ENCODE measurements at regions not wholly inside any gene's neighbourhood (a gene's known extent, or its start where the extent isn't known, plus 50 kb on each side); places are given as distances from the start of the nearest gene placed in this dataset.

DNA sequence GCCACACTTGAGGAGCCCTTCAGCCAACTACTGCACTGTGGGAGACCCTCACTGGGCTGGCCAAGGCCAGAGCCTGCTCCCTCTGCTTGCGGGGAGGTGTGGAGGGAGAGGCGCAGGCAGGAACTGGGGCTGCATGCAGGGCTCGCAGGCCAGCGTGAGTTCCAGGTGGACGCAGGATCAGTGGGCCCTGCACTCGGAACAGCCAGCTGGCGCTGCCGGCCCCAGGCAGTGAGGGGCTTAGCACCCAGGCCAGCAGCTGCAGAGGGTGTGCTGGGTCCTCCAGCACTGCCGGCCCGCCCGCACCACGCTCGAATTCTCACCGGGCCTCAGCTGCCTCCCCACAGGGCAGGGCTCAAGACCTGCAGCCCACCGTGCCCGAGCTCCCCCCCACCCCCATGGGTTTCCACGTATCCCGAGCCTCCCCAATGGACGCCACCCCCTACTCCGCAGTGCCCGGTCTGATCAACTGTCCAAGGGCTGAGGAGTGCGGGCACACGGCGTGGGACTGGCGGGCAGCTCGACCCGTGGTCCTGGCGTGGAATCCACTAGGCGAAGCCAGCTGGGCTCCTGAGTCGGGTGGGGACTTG is 1293.8 kb upstream of the PCDH9 start:
- TF ChIP-seq, protein P1, sequence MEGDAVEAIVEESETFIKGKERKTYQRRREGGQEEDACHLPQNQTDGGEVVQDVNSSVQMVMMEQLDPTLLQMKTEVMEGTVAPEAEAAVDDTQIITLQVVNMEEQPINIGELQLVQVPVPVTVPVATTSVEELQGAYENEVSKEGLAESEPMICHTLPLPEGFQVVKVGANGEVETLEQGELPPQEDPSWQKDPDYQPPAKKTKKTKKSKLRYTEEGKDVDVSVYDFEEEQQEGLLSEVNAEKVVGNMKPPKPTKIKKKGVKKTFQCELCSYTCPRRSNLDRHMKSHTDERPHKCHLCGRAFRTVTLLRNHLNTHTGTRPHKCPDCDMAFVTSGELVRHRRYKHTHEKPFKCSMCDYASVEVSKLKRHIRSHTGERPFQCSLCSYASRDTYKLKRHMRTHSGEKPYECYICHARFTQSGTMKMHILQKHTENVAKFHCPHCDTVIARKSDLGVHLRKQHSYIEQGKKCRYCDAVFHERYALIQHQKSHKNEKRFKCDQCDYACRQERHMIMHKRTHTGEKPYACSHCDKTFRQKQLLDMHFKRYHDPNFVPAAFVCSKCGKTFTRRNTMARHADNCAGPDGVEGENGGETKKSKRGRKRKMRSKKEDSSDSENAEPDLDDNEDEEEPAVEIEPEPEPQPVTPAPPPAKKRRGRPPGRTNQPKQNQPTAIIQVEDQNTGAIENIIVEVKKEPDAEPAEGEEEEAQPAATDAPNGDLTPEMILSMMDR (IDR thresholded peaks at IDR 0.05), result no peak
- TF ChIP-seq POLR2AphosphoS5 (IDR thresholded peaks at IDR 0.05), result no peak

Measured in sigmoid colon (tissue), 4 donors.